Heart right ventricle (tissue), 16 donors: ENCODE measurements at regions not wholly inside any gene's neighbourhood (a gene's known extent, or its start where the extent isn't known, plus 50 kb on each side); places are given as distances from the start of the nearest gene placed in this dataset.

Experiments
- ATAC-seq, 8 donors: fragments of 200-7000 bp; cut with Tn5 transposase; one replicate each; pipeline ENCODE4 v1.9.1; 2020; ENCODE audit warnings: mild to moderate bottlenecking in 8 of 8, moderate library complexity in 8 of 8, moderate number of reproducible peaks in 1 of 8
- DNase-seq, 2 donors: peaks; one replicate each; pipeline ENCODE4 v3.0.0-alpha.2; 2020
- H3K27ac ChIP-seq, 10 donors: fragments of 200-600 bp; sonication (generic) in 2 of 10; one replicate each; pipeline versions ENCODE4 v1.5.0 to v1.8.0; 2020 to 2022; ENCODE audit warnings: mild to moderate bottlenecking in 3 of 10
- H3K27me3 ChIP-seq, 7 donors: fragments of 200-600 bp; one replicate each; pipeline ENCODE4 v1.8.0; 2021 to 2022; ENCODE audit warnings: mild to moderate bottlenecking in 2 of 7
- H3K36me3 ChIP-seq, 9 donors: fragments of 200-600 bp; sonication (generic) in 1 of 9; one replicate each; pipeline versions ENCODE4 v1.5.0 to v1.8.0; 2020 to 2022; ENCODE audit warnings: mild to moderate bottlenecking in 2 of 9
- H3K4me1 ChIP-seq, 9 donors: fragments of 200-600 bp; sonication (generic) in 1 of 9; one replicate each; pipeline versions ENCODE4 v1.5.0 to v1.8.0; 2020 to 2022; ENCODE audit warnings: mild to moderate bottlenecking in 4 of 9
- H3K4me3 ChIP-seq, 10 donors: fragments of 200-600 bp; sonication (generic) in 2 of 10; one replicate each; pipeline versions ENCODE4 v1.5.0 to v1.8.0; 2020 to 2022; ENCODE audit warnings: mild to moderate bottlenecking in 7 of 10, moderate library complexity in 2 of 10
- H3K9me3 ChIP-seq, 11 donors: fragments of 200-600 bp in 10 of 11; sonication (generic) in 2 of 11; one replicate each; pipeline versions ENCODE4 v1.5.0 to v1.8.0; 2013 to 2022; ENCODE audit warnings: mild to moderate bottlenecking in 2 of 11, control low read depth in 1 of 11, moderate library complexity in 1 of 11
- CTCF ChIP-seq, 9 donors: fragments of 200-600 bp; sonication (generic) in 2 of 9; IDR thresholded peaks; one replicate each; pipeline versions ENCODE4 v1.5.0 to v1.8.0; 2021 to 2022; ENCODE audit warnings: antibody characterized with exemption in 9 of 9, mild to moderate bottlenecking in 5 of 9, moderate library complexity in 1 of 9
- WGBS, 2 donors: extraction: QIAGEN DNeasy Blood & Tissue Kit; methylation state at CpG; one replicate each; pipeline ENCODE4 v1.1.7; 2013; ENCODE audit warnings: inconsistent platforms in 1 of 2; 5-methylcytosine and 5-hydroxymethylcytosine counted together
- intact Hi-C, 10 donors: fragments of 100-400 bp; cut with DNase I; formaldehyde crosslinking; loops; one replicate each; pipeline versions ENCODE4 v1.11.1 to v1.14.2; 2022
- donor health status: Arrhythmogenic right ventricular cardiomyopathy.
- donor health status: ischemic (EF 13 %, LVEDD 7.1; RV severe dilation, severe dysfunction).
- donor health status: healthy with polysubstance abuse.
- donor health status: DM: no; HTN: yes; CAD: no.
- donor health status: DM: no; HTN: no; CAD: no.
- donor health status: ischemic (EF 25% LVEDD 6.9; RV normal size, moderate dysfunction).
- donor health status: ischemic (EF 25% LVEDD 5.7; RV mildly dilated, moderate dysfunction).
- donor health status: healthy.
- donor health status: DM: yes; HTN: yes; CAD: no.
- donor health status: Ischemic cardiomyopathy.
- donor health status: ischemic (EF 35%, LVEDD 5.7; RV mildly dilated, moderate dysfunction).
- donor health status: nonischemic (EF 11% LVEDD 7.7; RV severe dilation, severe dysfunction).
- donor health status: DM: yes; HTN: yes; CAD: no.
- donor health status: PGD.
- donor health status: ischemic (EF 29% LVEDD 5.4; RV normal size, mild dysfunction).
- donor health status: nonischemic (EF 23%, LVEDD 6.1; RV moderate dilation, normal function).

- no peak for ATAC-seq
- WGBS, 2 donors: 79 to 82% methylated on average over 7 of the region's 7 CpGs
- no peak for DNase-seq
- Histone ChIP-seq H3K27me3 (peaks cover 0 to 64% (median 32%) of the 10 kb centered on the region in 7 donors), H3K9me3 (no peaks in the 10 kb centered on the region), H3K36me3 (no peaks in the 10 kb centered on the region), H3K27ac (no peak overlapping the region), H3K4me1 (peaks cover 3 to 12% (median 9%) of the 10 kb centered on the region in 9 donors), H3K4me3 (no peak overlapping the region)
- intact Hi-C loops: loop anchor here in 4 of 10 donors (5.0 kb wide), 3 partner anchors 193 to 288 kb away; no protein-coding TSS in a partner anchor
- TF ChIP-seq CTCF (IDR thresholded peaks at IDR 0.05): no peak
These were observed 137.0 kb upstream of the ZNF236 start for GRCh38 chr18:76685402-76685801.

- WGBS, 2 donors: 64 to 69% methylated on average over 16 of the region's 16 CpGs
- no peak for TF ChIP-seq CTCF (IDR thresholded peaks at IDR 0.05)
- Histone ChIP-seq H3K4me3 (no peak overlapping the region), H3K36me3 (no peaks in the 10 kb centered on the region), H3K9me3 (no peaks in the 10 kb centered on the region), H3K4me1 (peaks cover 3 to 12% (median 9%) of the 10 kb centered on the region in 9 donors), H3K27ac (no peak overlapping the region), H3K27me3 (peaks cover 5 to 58% (median 26%) of the 10 kb centered on the region in 7 donors)
- intact Hi-C loops: no loop called here
- DNase-seq (no peak), ATAC-seq (no peak)
These were observed 138.1 kb upstream of the ZNF236 start for GRCh38 chr18:76684265-76684664.

DNA sequence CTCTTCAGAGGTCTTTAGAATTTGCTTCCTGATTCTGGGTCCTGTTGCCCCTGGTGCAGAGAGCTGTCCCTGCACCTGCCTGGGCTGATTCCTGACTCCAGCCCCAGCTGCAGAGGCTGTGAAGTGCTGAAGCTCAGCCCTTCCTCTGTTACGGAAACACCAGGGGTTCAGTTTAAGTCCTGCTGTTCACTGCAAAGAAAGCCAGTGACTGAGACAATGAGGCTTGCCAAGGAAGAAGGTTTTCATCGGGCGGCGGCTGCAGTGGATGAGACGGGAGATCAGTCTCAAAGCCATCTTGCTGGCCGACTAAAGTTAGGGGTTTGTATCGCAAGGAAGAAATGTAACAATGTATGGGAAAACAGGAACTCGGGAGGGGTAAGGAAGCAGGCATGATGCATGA, 142.4 kb upstream of the ZNF236 start:
- H3K4me1 ChIP-seq: no peaks in the 10 kb centered on the region
- H3K9me3 ChIP-seq: no peaks in the 10 kb centered on the region
- TF ChIP-seq CTCF (IDR thresholded peaks at IDR 0.05): no peak
- no peak for DNase-seq
- no peaks in the 10 kb centered on the region for H3K36me3 ChIP-seq
- no peak overlapping the region for H3K4me3 ChIP-seq
- 62 to 65% methylated on average over 8 of the region's 8 CpGs for WGBS, 2 donors
- intact Hi-C loops: no loop called here
- ATAC-seq: no peak
- H3K27me3 ChIP-seq: peaks cover 5 to 45% (median 24%) of the 10 kb centered on the region in 7 donors
- H3K27ac ChIP-seq: no peak overlapping the region

DNA sequence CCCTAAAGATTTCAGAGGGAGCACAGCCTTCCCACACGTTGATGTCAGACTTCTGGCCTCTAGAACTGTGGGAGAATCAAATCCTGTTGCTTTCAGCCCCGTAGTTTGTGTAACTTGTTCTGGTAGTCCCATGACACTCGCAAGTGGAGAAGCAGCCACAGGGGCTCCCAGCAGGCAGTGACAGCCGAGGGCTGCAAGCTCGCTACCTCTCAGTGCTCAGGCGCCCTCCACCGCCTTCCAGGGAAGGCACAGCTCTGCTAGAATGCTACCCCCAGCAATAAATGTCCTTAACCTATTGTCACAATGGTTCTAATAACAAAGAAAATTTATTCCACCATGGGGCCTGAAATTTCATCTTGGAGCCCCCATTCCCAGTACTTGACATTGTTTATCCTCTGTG, 143.1 kb upstream of the ZNF236 start:
- Histone ChIP-seq H3K36me3 (no peaks in the 10 kb centered on the region), H3K4me1 (no peaks in the 10 kb centered on the region), H3K4me3 (no peak overlapping the region), H3K9me3 (no peaks in the 10 kb centered on the region), H3K27ac (no peak overlapping the region), H3K27me3 (peaks cover 5 to 39% (median 22%) of the 10 kb centered on the region in 7 donors)
- intact Hi-C loops: no loop called here
- TF ChIP-seq CTCF (IDR thresholded peaks at IDR 0.05): no peak
- ATAC-seq: no peak
- WGBS, 2 donors: 63 to 64% methylated on average over 7 of the region's 7 CpGs
- DNase-seq: no peak
